Spinal cord (tissue), 9 donors: ENCODE measurements at regions not wholly inside any gene's neighbourhood (a gene's known extent, or its start where the extent isn't known, plus 50 kb on each side); places are given as distances from the start of the nearest gene placed in this dataset.

Experiments used
- DNase-seq, 6 donors: peaks; one replicate each; pipeline versions ENCODE4 v3.0.0 to v3.0.0-alpha.2; 2013 to 2015; ENCODE audit warnings: low spot score in 6 of 6, low read depth in 4 of 6
- H3K27ac ChIP-seq: one replicate; pipeline ENCODE4 v1.5.1; 2013; ENCODE audit warnings: low read depth, low read length, control low read depth
- H3K27me3 ChIP-seq: one replicate; pipeline ENCODE4 v1.6.1; 2013; ENCODE audit warnings: low read length; ENCODE audit not compliant: control insufficient read depth, insufficient read depth
- H3K36me3 ChIP-seq: one replicate; pipeline ENCODE4 v1.6.1; 2013; ENCODE audit warnings: low read length; ENCODE audit not compliant: control insufficient read depth, insufficient read depth
- H3K4me1 ChIP-seq: one replicate; pipeline ENCODE4 v1.6.1; 2013; ENCODE audit warnings: low read length; ENCODE audit not compliant: control insufficient read depth, insufficient read depth
- H3K4me3 ChIP-seq: one replicate; pipeline ENCODE4 v1.5.1; 2013; ENCODE audit warnings: low read depth, low read length, control low read depth
- H3K9me3 ChIP-seq: one replicate; pipeline ENCODE4 v1.6.1; 2013; ENCODE audit warnings: low read length; ENCODE audit not compliant: control insufficient read depth, insufficient read depth
- WGBS: methylation state at CpG from one replicate; pipeline ENCODE4 v1.1.5; 2013; ENCODE audit warnings: missing lambda C conversion rate; ENCODE audit not compliant: insufficient coverage; 5-methylcytosine and 5-hydroxymethylcytosine counted together
- donor health status: healthy.

DNA sequence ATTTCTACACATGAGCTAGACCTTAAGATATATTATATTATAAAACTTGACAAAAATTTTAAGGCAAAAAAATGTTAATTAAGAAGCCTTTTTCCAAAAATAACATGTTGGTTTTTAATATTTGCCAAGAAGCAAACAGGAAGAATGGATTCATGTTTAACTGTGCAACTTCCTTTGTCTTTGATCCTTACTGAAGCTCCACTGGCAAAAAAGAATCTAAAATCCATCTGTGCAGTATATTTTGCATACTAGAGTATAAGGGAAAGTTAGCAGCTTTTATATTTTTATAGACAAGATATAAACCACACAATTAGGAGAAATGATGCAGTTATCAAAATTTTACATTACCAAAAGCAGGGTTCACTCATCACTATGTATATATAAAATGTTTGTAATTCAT, 76.9 kb upstream of the RGS18 start:
- H3K27ac ChIP-seq, result no peak overlapping the region
- H3K27me3 ChIP-seq, result no peaks in the 10 kb centered on the region
- no peaks in the 10 kb centered on the region for H3K9me3 ChIP-seq
- no peaks in the 10 kb centered on the region for H3K4me1 ChIP-seq
- peak in 2 of 6 donors; percentile 9 to 45 for DNase-seq
- H3K4me3 ChIP-seq, result no peak overlapping the region
- H3K36me3 ChIP-seq, result no peaks in the 10 kb centered on the region

DNA sequence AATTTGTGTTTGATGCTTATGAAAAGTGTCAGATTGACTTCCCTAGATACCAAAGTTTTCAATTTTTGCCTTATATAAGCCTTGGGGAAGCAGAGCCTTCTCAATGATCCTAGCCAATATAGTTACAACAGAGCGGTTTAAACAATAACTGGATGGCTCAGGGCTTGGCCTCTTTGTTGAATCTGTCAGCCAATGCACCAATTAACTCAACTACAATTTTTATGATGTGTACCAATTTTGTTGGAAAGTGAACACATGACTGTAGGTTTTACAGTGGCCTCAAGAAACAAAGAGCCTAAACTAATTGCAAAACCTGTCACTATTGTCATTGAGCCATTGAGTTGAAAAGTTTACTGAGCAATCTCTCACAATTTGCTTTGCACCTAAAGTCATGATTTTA, 71.6 kb upstream of the RGS18 start:
- no peak overlapping the region for H3K27ac ChIP-seq
- no peaks in the 10 kb centered on the region for H3K36me3 ChIP-seq
- H3K27me3 ChIP-seq, result no peaks in the 10 kb centered on the region
- DNase-seq, result no peak
- WGBS, result no CpG with 5 or more reads among the region's 1 CpG
- no peaks in the 10 kb centered on the region for H3K4me1 ChIP-seq
- H3K4me3 ChIP-seq, result no peak overlapping the region
- H3K9me3 ChIP-seq, result no peaks in the 10 kb centered on the region

DNA sequence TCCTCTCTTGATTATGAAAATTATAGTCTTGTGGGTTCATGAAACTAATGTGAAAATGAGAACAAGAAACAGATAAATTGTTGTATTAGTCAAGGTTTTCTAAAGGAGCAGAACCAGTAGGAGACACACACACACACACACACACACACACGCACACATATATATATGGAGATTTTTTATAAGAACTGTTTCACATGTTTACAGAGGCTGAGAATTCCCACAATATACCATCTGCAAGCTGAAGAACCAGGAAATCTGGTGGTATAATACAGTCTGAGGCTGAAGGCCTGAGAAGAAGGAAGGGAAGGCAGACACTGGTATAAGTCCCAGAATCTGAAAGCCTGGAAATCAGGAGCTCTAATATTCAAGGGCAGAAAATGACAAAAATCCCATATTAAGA, 70.9 kb upstream of the RGS18 start:
- no CpG with 5 or more reads among the region's 1 CpG for WGBS
- no peaks in the 10 kb centered on the region for H3K4me1 ChIP-seq

DNA sequence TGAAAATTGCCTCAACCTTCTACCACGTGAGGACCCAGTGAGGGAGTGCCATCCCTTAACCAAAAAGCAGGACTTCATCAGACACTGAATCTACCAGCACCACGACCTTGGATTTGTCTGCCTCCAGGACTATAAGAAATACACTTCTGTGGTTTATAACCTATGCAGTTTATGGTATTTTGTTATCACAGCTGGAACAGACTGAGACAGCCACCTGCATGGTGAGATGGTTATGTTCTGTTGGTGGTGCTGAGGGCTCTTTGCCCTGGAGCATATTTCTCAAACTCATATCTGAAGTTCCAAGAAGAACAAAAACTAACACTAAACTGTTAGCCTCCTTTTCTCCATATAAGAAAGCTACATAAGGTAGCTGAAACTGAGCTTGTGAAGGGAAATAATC, 69.8 kb upstream of the RGS18 start:
- DNase-seq, result no peak
- Histone ChIP-seq H3K4me1 (no peaks in the 10 kb centered on the region), H3K36me3 (no peaks in the 10 kb centered on the region), H3K9me3 (no peaks in the 10 kb centered on the region), H3K27ac (no peak overlapping the region), H3K4me3 (no peak overlapping the region), H3K27me3 (no peaks in the 10 kb centered on the region)
- WGBS, result 100% methylated on average over 1 of the region's 2 CpGs

More for the DNA sequence above, 70.9 kb upstream of the RGS18 start:
- H3K9me3 ChIP-seq, result no peaks in the 10 kb centered on the region
- no peak for DNase-seq
- H3K27ac ChIP-seq, result no peak overlapping the region
- no peaks in the 10 kb centered on the region for H3K36me3 ChIP-seq
- no peaks in the 10 kb centered on the region for H3K27me3 ChIP-seq
- no peak overlapping the region for H3K4me3 ChIP-seq

DNA sequence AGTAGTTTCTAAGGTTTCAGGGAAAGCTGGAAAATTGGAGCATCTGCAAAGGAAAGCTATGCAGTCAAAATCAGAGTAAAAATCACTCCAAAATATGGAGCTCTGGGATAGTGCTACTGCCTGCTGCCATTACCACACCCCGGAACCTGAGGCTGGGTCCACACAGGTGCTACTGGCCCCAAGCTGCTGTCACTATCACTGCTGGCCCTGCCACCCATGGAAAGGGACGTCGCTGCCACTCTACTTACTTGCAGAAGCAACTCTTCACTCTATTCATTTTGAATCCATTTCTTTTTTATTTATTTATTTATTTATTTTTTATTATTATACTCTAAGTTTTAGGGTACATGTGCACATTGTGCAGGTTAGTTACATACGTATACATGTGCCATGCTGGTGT, 60.3 kb upstream of the RGS18 start:
- WGBS, result 100% methylated on average over 1 of the region's 4 CpGs
- no peaks in the 10 kb centered on the region for H3K9me3 ChIP-seq
- no peak for DNase-seq
- H3K36me3 ChIP-seq, result no peaks in the 10 kb centered on the region
- no peak overlapping the region for H3K27ac ChIP-seq
- no peaks in the 10 kb centered on the region for H3K4me1 ChIP-seq
- no peak overlapping the region for H3K4me3 ChIP-seq
- H3K27me3 ChIP-seq, result no peaks in the 10 kb centered on the region

DNA sequence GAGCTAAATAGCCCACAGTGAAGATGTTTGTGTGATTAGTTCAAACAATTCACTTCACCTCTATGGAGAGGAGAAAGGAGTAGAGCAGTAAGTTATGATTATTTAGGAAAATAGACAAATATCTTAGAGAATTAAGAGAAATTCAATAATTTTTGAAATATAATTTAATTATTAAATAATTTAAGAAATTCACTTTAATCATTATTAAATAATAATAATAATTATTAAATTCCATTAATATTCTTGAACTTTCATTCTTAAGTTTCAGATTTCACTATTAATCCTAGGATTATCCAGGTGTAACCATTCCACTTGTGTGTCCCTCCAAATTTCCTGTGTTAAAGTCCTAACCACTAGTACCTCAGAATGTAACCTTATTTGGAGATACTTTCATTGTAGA, 58.9 kb upstream of the RGS18 start:
- Histone ChIP-seq H3K4me1 (no peaks in the 10 kb centered on the region), H3K27me3 (no peaks in the 10 kb centered on the region), H3K36me3 (no peaks in the 10 kb centered on the region), H3K4me3 (no peak overlapping the region), H3K27ac (no peak overlapping the region), H3K9me3 (no peaks in the 10 kb centered on the region)
- DNase-seq, result no peak

- no peaks in the 10 kb centered on the region for H3K36me3 ChIP-seq
- no CpG with 5 or more reads among the region's 6 CpGs for whole genome bisulfite sequencing
- H3K4me3 ChIP-seq, result no peak overlapping the region
- H3K27ac ChIP-seq, result no peak overlapping the region
- no peaks in the 10 kb centered on the region for H3K27me3 ChIP-seq
- no peaks in the 10 kb centered on the region for H3K9me3 ChIP-seq
- H3K4me1 ChIP-seq, result no peaks in the 10 kb centered on the region
- DNase-seq, result no peak
These were observed 57.4 kb upstream of the RGS18 start for GRCh38 chr1:192100686-192101468.

GRCh38 chr1:192104128-192104527, 54.1 kb upstream of the RGS18 start:
- no peak overlapping the region for H3K27ac ChIP-seq
- H3K36me3 ChIP-seq, result no peaks in the 10 kb centered on the region
- no peaks in the 10 kb centered on the region for H3K4me1 ChIP-seq
- H3K4me3 ChIP-seq, result no peak overlapping the region
- no peaks in the 10 kb centered on the region for H3K9me3 ChIP-seq
- no peaks in the 10 kb centered on the region for H3K27me3 ChIP-seq
- no peak for DNase-seq

GRCh38 chr1:192104852-192105251, 53.4 kb upstream of the RGS18 start:
- no peaks in the 10 kb centered on the region for H3K9me3 ChIP-seq
- H3K27me3 ChIP-seq, result no peaks in the 10 kb centered on the region
- no peaks in the 10 kb centered on the region for H3K4me1 ChIP-seq
- DNase-seq, result peak in 1 of 6 donors; percentile 12
- 80% methylated on average over 1 of the region's 1 CpG for WGBS
- H3K36me3 ChIP-seq, result no peaks in the 10 kb centered on the region
- no peak overlapping the region for H3K4me3 ChIP-seq
- no peak overlapping the region for H3K27ac ChIP-seq

GRCh38 chr1:192108161-192108560, 50.1 kb upstream of the RGS18 start:
- H3K27ac ChIP-seq, result no peak overlapping the region
- H3K9me3 ChIP-seq, result no peaks in the 10 kb centered on the region
- no peaks in the 10 kb centered on the region for H3K36me3 ChIP-seq
- 91% methylated on average over 2 of the region's 2 CpGs for WGBS
- no peak overlapping the region for H3K4me3 ChIP-seq
- H3K27me3 ChIP-seq, result no peaks in the 10 kb centered on the region
- DNase-seq, result no peak
- no peaks in the 10 kb centered on the region for H3K4me1 ChIP-seq
